ENCODE measurements at regions not wholly inside any gene's neighbourhood (a gene's known extent, or its start where the extent isn't known, plus 50 kb on each side); places are given as distances from the start of the nearest gene placed in this dataset.
A peak's percentile ranks its signal among the peaks of the same experiment; 100 is the strongest.

GRCh38 chr1:168394858-168395257 lies 114.2 kb downstream of the TBX19 start:
- WGBS (ENCODE audit: insufficient coverage), result 100% methylated on average over 1 of the region's 1 CpG
- Mint-ChIP-seq H3K27ac (no peak overlapping the region), H3K9me3 (no peaks in the 10 kb centered on the region), H3K27me3 (ENCODE audit: low read depth in 2 of 2) (peaks cover 7 to 8% of the 10 kb centered on the region in 2 donors), H3K36me3 (no peaks in the 10 kb centered on the region), H3K4me3 (no peak overlapping the region), H3K4me1 (peaks cover 41 to 47% of the 10 kb centered on the region in 2 donors)
- no peak overlapping the region for H3K27ac ChIP-seq (ENCODE audit: low read length)
- no peaks in the 10 kb centered on the region for H3K36me3 ChIP-seq (ENCODE audit: control insufficient read depth, insufficient read depth, low read length)
- no peak for TF ChIP-seq CTCF (IDR thresholded peaks at IDR 0.05)
- no peak overlapping the region for H3K4me3 ChIP-seq (ENCODE audit: low read length)
- DNase-seq (no peak), ATAC-seq (no peak)
- H3K9me3 ChIP-seq (ENCODE audit: control insufficient read depth, insufficient read depth, low read length), result no peaks in the 10 kb centered on the region
- no peaks in the 10 kb centered on the region for H3K27me3 ChIP-seq (ENCODE audit: control insufficient read depth, insufficient read depth, low read length)
- H3K4me1 ChIP-seq (ENCODE audit: control insufficient read depth, insufficient read depth, low read length), result peaks cover 22% of the 10 kb centered on the region
- intact Hi-C loops (cut with micrococcal nuclease), result no loop called here

DNA sequence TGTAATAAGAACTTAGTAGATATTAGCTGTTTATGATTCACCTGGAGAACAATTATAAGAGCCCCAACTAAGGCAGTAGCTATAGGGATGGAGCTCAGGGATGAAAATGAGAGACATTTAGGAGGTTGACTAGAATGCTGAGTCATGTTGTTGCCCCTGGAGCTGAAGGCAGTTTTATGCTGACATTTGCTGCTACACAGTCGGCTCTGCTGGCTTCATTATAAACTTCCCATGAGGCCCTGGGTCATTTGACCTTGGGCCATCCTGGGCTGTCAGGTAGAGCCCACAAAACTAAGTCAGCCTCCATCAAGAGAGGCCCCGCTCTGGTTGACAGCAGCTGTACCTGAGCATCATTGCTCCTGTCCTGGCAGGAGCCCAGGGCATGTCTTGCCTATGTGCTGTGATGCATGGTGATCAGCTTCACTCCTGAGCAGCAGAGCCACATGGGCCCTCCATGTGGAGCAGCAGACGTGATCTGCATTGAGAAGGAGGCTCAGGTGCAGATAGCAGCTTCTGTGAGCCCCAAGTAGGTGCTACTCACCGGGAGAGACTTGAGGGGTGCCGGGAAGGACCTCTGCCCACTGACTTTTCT lies 112.4 kb downstream of the TBX19 start:
- Mint-ChIP-seq H3K27ac (peak overlapping the region; percentile 3 to 79), H3K4me3 (peak overlapping the region; percentile 86)
- no peaks in the 10 kb centered on the region for H3K36me3 ChIP-seq (ENCODE audit: control insufficient read depth, insufficient read depth, low read length)

GRCh38 chr1:168391851-168392681 lies 111.4 kb downstream of the TBX19 start:
- no peak for TF ChIP-seq CTCF (IDR thresholded peaks at IDR 0.05)
- H3K9me3 ChIP-seq (ENCODE audit: control insufficient read depth, insufficient read depth, low read length), result no peaks in the 10 kb centered on the region
- Mint-ChIP-seq H3K4me1 (peaks cover 64 to 71% of the 10 kb centered on the region in 2 donors), H3K4me3 (peak overlapping the region; percentile 86), H3K27ac (peak overlapping the region; percentile 3 to 79), H3K9me3 (no peaks in the 10 kb centered on the region), H3K27me3 (ENCODE audit: low read depth in 2 of 2) (peaks cover 0 to 5% of the 10 kb centered on the region in 2 donors), H3K36me3 (no peaks in the 10 kb centered on the region)
- WGBS (ENCODE audit: insufficient coverage), result 35% methylated on average over 7 of the region's 8 CpGs
- peak; percentile 25 to 53 for DNase-seq
- H3K27me3 ChIP-seq (ENCODE audit: control insufficient read depth, insufficient read depth, low read length), result no peaks in the 10 kb centered on the region
- H3K4me1 ChIP-seq (ENCODE audit: control insufficient read depth, insufficient read depth, low read length), result peaks cover 38% of the 10 kb centered on the region
- intact Hi-C loops (cut with micrococcal nuclease), result loop anchor here (2.0 kb wide), 1 partner anchor 19 kb away; no protein-coding TSS in a partner anchor
- peak; percentile 75 to 86 (median 82) for ATAC-seq
- peak overlapping the region; percentile 42 for H3K27ac ChIP-seq (ENCODE audit: low read length)
- no peaks in the 10 kb centered on the region for H3K36me3 ChIP-seq (ENCODE audit: control insufficient read depth, insufficient read depth, low read length)
- H3K4me3 ChIP-seq (ENCODE audit: low read length), result no peak overlapping the region

More for the DNA sequence above, 112.4 kb downstream of the TBX19 start:
- H3K9me3 Mint-ChIP-seq, result no peaks in the 10 kb centered on the region
- peak overlapping the region; percentile 42 for H3K27ac ChIP-seq (ENCODE audit: low read length)
- H3K27me3 ChIP-seq (ENCODE audit: control insufficient read depth, insufficient read depth, low read length), result no peaks in the 10 kb centered on the region
- H3K4me1 Mint-ChIP-seq, result peaks cover 54 to 61% of the 10 kb centered on the region in 2 donors
- WGBS (ENCODE audit: insufficient coverage), result 76% methylated on average over 5 of the region's 5 CpGs
- TF ChIP-seq CTCF (IDR thresholded peaks at IDR 0.05), result no peak
- peaks cover 29% of the 10 kb centered on the region for H3K4me1 ChIP-seq (ENCODE audit: control insufficient read depth, insufficient read depth, low read length)
- no peak overlapping the region for H3K4me3 ChIP-seq (ENCODE audit: low read length)
- intact Hi-C loops (cut with micrococcal nuclease), result loop anchor here (2.0 kb wide), 1 partner anchor 18 kb away; no protein-coding TSS in a partner anchor
- peaks cover 2 to 5% of the 10 kb centered on the region in 2 donors for H3K27me3 Mint-ChIP-seq (ENCODE audit: low read depth in 2 of 2)
- ATAC-seq (no peak), DNase-seq (no peak)
- no peaks in the 10 kb centered on the region for H3K36me3 Mint-ChIP-seq
- no peaks in the 10 kb centered on the region for H3K9me3 ChIP-seq (ENCODE audit: control insufficient read depth, insufficient read depth, low read length)

All from natural killer cell (primary cell).